Tibial nerve (tissue), 4 donors: ENCODE measurements at regions not wholly inside any gene's neighbourhood (a gene's known extent, or its start where the extent isn't known, plus 50 kb on each side); places are given as distances from the start of the nearest gene placed in this dataset.

ENCODE experiments used
- CTCF ChIP-seq, 5 experiments: fragments of 200-600 bp in 3 of 5; fragments of 450-650 bp in 2 of 5; sonication (generic) in 3 of 5; IDR thresholded peaks; one replicate each; pipeline ENCODE4 v1.5.1; 2016 to 2019; ENCODE audit warnings: antibody characterized with exemption in 5 of 5, mild to moderate bottlenecking in 3 of 5, moderate library complexity in 2 of 5
- EP300 ChIP-seq, 2 donors: sonication (generic); formaldehyde crosslinking; IDR thresholded peaks; one replicate each; pipeline ENCODE4 v1.6.1; 2017; ENCODE audit warnings: antibody characterized with exemption in 2 of 2, mild to moderate bottlenecking in 1 of 2
- POLR2A ChIP-seq, 2 donors: fragments of 450-650 bp; IDR thresholded peaks; one replicate each; pipeline ENCODE4 v1.6.1; 2017; ENCODE audit warnings: antibody characterized with exemption in 2 of 2, mild to moderate bottlenecking in 2 of 2, moderate library complexity in 2 of 2

- TF ChIP-seq CTCF (IDR thresholded peaks at IDR 0.05) (no peak), EP300 (IDR thresholded peaks at IDR 0.05) (no peak), POLR2A (IDR thresholded peaks at IDR 0.05) (no peak)
Measured at GRCh38 chr3:159761848-159762635, 226.6 kb upstream of the IL12A start.
